ENCODE measurements at regions not wholly inside any gene's neighbourhood (a gene's known extent, or its start where the extent isn't known, plus 50 kb on each side); places are given as distances from the start of the nearest gene placed in this dataset.
"Not testable (repeated sequence)": the region's sequence is repeated elsewhere in the genome, so short reads cannot be mapped to it uniquely, and the experiment has no call there.

GRCh38 chr6:94785081-94785480 lies 792.3 kb upstream of the MANEA start:
- TF ChIP-seq CTCF, EP300, POLR2A (IDR thresholded peaks at IDR 0.05): not testable (repeated sequence)

Measured in tibial nerve (tissue), 4 donors.